K562 (cell line): ENCODE measurements at regions not wholly inside any gene's neighbourhood (a gene's known extent, or its start where the extent isn't known, plus 50 kb on each side); places are given as distances from the start of the nearest gene placed in this dataset.

Source experiments
- ATAC-seq: fragments of 200-7000 bp; cut with Tn5 transposase; 3 replicates; pipeline ENCODE4 v1.9.1; 2020; ENCODE audit warnings: moderate library complexity
- BruUV-seq: library from RNA; stranded (reverse); fragments of 400-500 nt; replicated peaks from 2 replicates; lab custom pipeline; 2021; lab: Mats Ljungman, UMichigan
- CTCF ChIA-PET: fragments of 300-600 bp; formaldehyde crosslinking; extraction: SDS; loops from one replicate; lab custom pipeline; 2021; ENCODE audit warnings: low intra/inter-chr PET ratio; lab: Yijun Ruan, JAX
- POLR2A ChIA-PET: fragments of 300-600, 350-650 bp; sonication (Branson Sonifier 250); formaldehyde crosslinking; extraction: SDS; loops from one replicate; lab custom pipeline; 2021; ENCODE audit warnings: antibody characterized with exemption, inconsistent platforms; lab: Yijun Ruan, JAX
- DNase-seq, 4 experiments: peaks; one replicate each; pipeline versions ENCODE4 v3.0.0 to v3.0.0-alpha.2; 2011 to 2018; ENCODE audit warnings: low spot score in 3 of 4, mixed read lengths in 3 of 4; ENCODE audit errors: extremely low read depth in 1 of 4
- FAIRE-seq: peaks from 2 replicates; lab custom pipeline; 2011; peaks lifted over from hg19 to GRCh38; lab: Jason Lieb, UNC
- H2AFZ ChIP-seq: 2 replicates; pipeline ENCODE4 v1.6.0; 2011; ENCODE audit warnings: low read depth, low read length, control low read depth, inconsistent platforms
- H3K27ac ChIP-seq: fragments of 200-600 bp; 3 replicates; pipeline ENCODE4 v1.8.0; 2011; ENCODE audit warnings: low read depth, mild to moderate bottlenecking, control low read depth, inconsistent platforms, low read length, moderate library complexity, mixed read lengths; ENCODE audit errors: extremely low read depth
- H3K27me3 ChIP-seq, 2 experiments: fragments of 300-600 bp in 1 of 2; 2 replicates in 1 of 2; 3 replicates in 1 of 2; pipeline versions ENCODE4 v1.6.0 to v1.8.0; 2011; ENCODE audit warnings: inconsistent platforms in 2 of 2, low read length in 2 of 2, mild to moderate bottlenecking in 1 of 2, mixed read lengths in 1 of 2, moderate library complexity in 1 of 2; ENCODE audit not compliant: control insufficient read depth in 2 of 2, insufficient read depth in 2 of 2
- H3K36me3 ChIP-seq: fragments of 300-600 bp; 3 replicates; pipeline ENCODE4 v1.8.0; 2011; ENCODE audit warnings: mild to moderate bottlenecking, low read length, inconsistent platforms; ENCODE audit not compliant: control insufficient read depth, insufficient read depth
- H3K4me1 ChIP-seq, 2 experiments: fragments of 200-600 bp in 1 of 2; replicated peaks in 1 of 2; 2 replicates in 1 of 2; 3 replicates in 1 of 2; pipeline versions ENCODE4 v1.5.1 to v1.8.0; 2011; ENCODE audit warnings: inconsistent platforms in 2 of 2, low read length in 2 of 2, mild to moderate bottlenecking in 1 of 2, mixed read lengths in 1 of 2, moderate library complexity in 1 of 2; ENCODE audit not compliant: control insufficient read depth in 2 of 2, insufficient read depth in 2 of 2
- H3K4me2 ChIP-seq: 2 replicates; pipeline ENCODE4 v1.6.1; 2011; ENCODE audit warnings: low read length, control low read depth, inconsistent platforms, mixed read lengths; ENCODE audit not compliant: insufficient read depth
- H3K4me3 ChIP-seq: fragments of 200-600 bp; sonication (generic), shearing (Covaris generic); 2 replicates; pipeline ENCODE4 v1.5.1; 2016; ENCODE audit warnings: control low read depth, inconsistent platforms
- H3K79me2 ChIP-seq: fragments of 200-600 bp; 3 replicates; pipeline ENCODE4 v1.8.0; 2011; ENCODE audit warnings: low read length, inconsistent platforms; ENCODE audit not compliant: control insufficient read depth, insufficient read depth
- H3K9ac ChIP-seq, 2 experiments: 2 replicates each; pipeline versions ENCODE4 v1.6.0 to v1.6.1; 2011; ENCODE audit warnings: low read depth in 2 of 2, low read length in 2 of 2, control low read depth in 1 of 2, inconsistent platforms in 1 of 2, mild to moderate bottlenecking in 1 of 2, mixed read lengths in 1 of 2; ENCODE audit not compliant: insufficient read depth in 1 of 2
- H3K9me1 ChIP-seq: one replicate; pipeline ENCODE4 v1.6.0; 2011; ENCODE audit warnings: inconsistent platforms, mild to moderate bottlenecking, low read length, moderate library complexity; ENCODE audit not compliant: control insufficient read depth, insufficient read depth
- H3K9me3 ChIP-seq: replicated peaks from 2 replicates; pipeline ENCODE4 v1.5.1; 2011; ENCODE audit warnings: low read depth, low read length, inconsistent platforms; ENCODE audit not compliant: control insufficient read depth, insufficient read depth
- H4K20me1 ChIP-seq: replicated peaks from 2 replicates; pipeline ENCODE4 v1.6.1; 2011; ENCODE audit warnings: low read length, inconsistent platforms, mixed read lengths; ENCODE audit not compliant: control insufficient read depth, insufficient read depth
- ARNT ChIP-seq, 2 experiments: fragments of 450-650 bp; IDR thresholded peaks; 2 replicates each; pipeline ENCODE4 v1.6.1; 2016; ENCODE audit warnings: mild to moderate bottlenecking in 1 of 2
- DLX4 ChIP-seq: fragments of 250-450 bp; sonication (Bioruptor Pico); IDR thresholded peaks from 2 replicates; pipeline ENCODE4 v1.6.1; 2021; ENCODE audit warnings: mild to moderate bottlenecking
- EHMT2 ChIP-seq: fragments of 450-650 bp; IDR thresholded peaks from 2 replicates; pipeline ENCODE4 v1.6.1; 2018; ENCODE audit warnings: antibody characterized with exemption
- ELF1 ChIP-seq: fragments of 200-800 bp; sonication (Bioruptor generic); IDR thresholded peaks from 2 replicates; pipeline ENCODE4 v1.6.1; 2016; ENCODE audit warnings: missing genetic modification characterization, missing compliant biosample characterization
- ELF4 ChIP-seq: fragments of 450-650 bp; formaldehyde crosslinking; IDR thresholded peaks from 2 replicates; pipeline ENCODE4 v1.4.0; 2022; ENCODE audit warnings: missing genetic modification characterization
- NFE2L1 ChIP-seq: fragments of 450-650 bp; IDR thresholded peaks from 2 replicates; pipeline ENCODE4 v1.6.1; 2016; ENCODE audit warnings: missing genetic modification characterization, low read depth, mild to moderate bottlenecking, missing compliant biosample characterization, moderate library complexity, borderline replicate concordance
- PRPF4 ChIP-seq: fragments of 200-400 bp; formaldehyde crosslinking; IDR thresholded peaks from one replicate; pipeline ENCODE4 v1.6.1; 2017; ENCODE audit warnings: low read length, low read depth, mild to moderate bottlenecking; ENCODE audit not compliant: insufficient read depth, poor library complexity, severe bottlenecking
- PURB ChIP-seq: sonication (generic); formaldehyde crosslinking; IDR thresholded peaks from 2 replicates; pipeline ENCODE4 v1.9.0; 2021; ENCODE audit warnings: low read depth, mild to moderate bottlenecking, missing genetic modification reagents
- TGIF2 ChIP-seq: sonication (generic); formaldehyde crosslinking; IDR thresholded peaks from 2 replicates; pipeline ENCODE4 v1.8.1; 2022; ENCODE audit warnings: mild to moderate bottlenecking, missing genetic modification reagents, moderate library complexity
- ZKSCAN1 ChIP-seq: fragments of 150-350 bp; IDR thresholded peaks from 2 replicates; pipeline ENCODE4 v1.6.1; 2016; ENCODE audit warnings: low read depth, low read length
- ZNF79 ChIP-seq: fragments of 250-450 bp; sonication (Bioruptor Pico); IDR thresholded peaks from 2 replicates; pipeline ENCODE4 v1.4.0; 2020; ENCODE audit warnings: low read depth, mild to moderate bottlenecking, moderate library complexity
- ZNF830 ChIP-seq: fragments of 250-450 bp; sonication (Bioruptor Pico); IDR thresholded peaks from 2 replicates; pipeline ENCODE4 v1.5.0; 2021; ENCODE audit warnings: mild to moderate bottlenecking
- WGBS: fragments of 100-300 bp; shearing (Covaris generic); methylation state at CpG from one replicate; pipeline ENCODE4 v1.1.6; 2016; ENCODE audit warnings: low coverage, mixed read lengths; ENCODE audit not compliant: insufficient coverage; ENCODE audit errors: missing lambda C conversion rate; 5-methylcytosine and 5-hydroxymethylcytosine counted together
- in situ Hi-C: fragments of 300-500 bp; cut with MboI; formaldehyde crosslinking; loops from 4 replicates; pipeline ENCODE4 v1.15.0; 2018; ENCODE audit warnings: inconsistent platforms, mixed read lengths
- intact Hi-C: fragments of 100-400 bp; cut with micrococcal nuclease; formaldehyde crosslinking; loops from 2 replicates; pipeline ENCODE4 v1.14.2; 2022

- Histone ChIP-seq H3K27ac (no peak overlapping the region), H3K4me3 (no peak overlapping the region), H3K9me3 (no peaks in the 10 kb centered on the region), H2AFZ (no peak overlapping the region), H3K9ac (no peak overlapping the region), H4K20me1 (no peaks in the 10 kb centered on the region), H3K79me2 (no peaks in the 10 kb centered on the region), H3K36me3 (no peaks in the 10 kb centered on the region), H3K4me2 (no peak overlapping the region), H3K4me1 (peaks cover 0 to 9% of the 10 kb centered on the region in 2 experiments; a peak in 2 of 5 replicates), H3K9me1 (no peaks in the 10 kb centered on the region), H3K27me3 (no peaks in the 10 kb centered on the region)
- DNase-seq (no peak), ATAC-seq (no peak), FAIRE-seq (no peak)
- in situ Hi-C loops: no loop called here
- intact Hi-C loops: no loop called here
- 2% methylated on average over 6 of the region's 6 CpGs for WGBS
- TF ChIP-seq NFE2L1 (tag) (no peak), ELF1 (tag) (no peak), ZNF79 (CRISPR knock-in tag) (no peak), DLX4 (CRISPR knock-in tag) (no peak), PURB (CRISPR knock-in tag) (no peak), ZNF830 (CRISPR knock-in tag) (no peak), ELF4 (CRISPR knock-in tag) (no peak), ARNT (IDR thresholded peaks at IDR 0.05) (no peak), PRPF4 (no peak), EHMT2 (no peak), ZKSCAN1 (no peak), TGIF2 (CRISPR knock-in tag) (no peak)
- ChIA-PET CTCF (no interaction called here), POLR2A (interaction anchor here (0.8 kb wide), 2 partner anchors 935 to 1970 kb away, joined by 3 to 4 read pairs; no protein-coding TSS in a partner anchor)
- BruUV-seq: no TSS peak
These were observed 220.4 kb upstream of the PKDCC start for GRCh38 chr2:41827354-41827971.
